ENCODE measurements at regions not wholly inside any gene's neighbourhood (a gene's known extent, or its start where the extent isn't known, plus 50 kb on each side); places are given as distances from the start of the nearest gene placed in this dataset.

DNA sequence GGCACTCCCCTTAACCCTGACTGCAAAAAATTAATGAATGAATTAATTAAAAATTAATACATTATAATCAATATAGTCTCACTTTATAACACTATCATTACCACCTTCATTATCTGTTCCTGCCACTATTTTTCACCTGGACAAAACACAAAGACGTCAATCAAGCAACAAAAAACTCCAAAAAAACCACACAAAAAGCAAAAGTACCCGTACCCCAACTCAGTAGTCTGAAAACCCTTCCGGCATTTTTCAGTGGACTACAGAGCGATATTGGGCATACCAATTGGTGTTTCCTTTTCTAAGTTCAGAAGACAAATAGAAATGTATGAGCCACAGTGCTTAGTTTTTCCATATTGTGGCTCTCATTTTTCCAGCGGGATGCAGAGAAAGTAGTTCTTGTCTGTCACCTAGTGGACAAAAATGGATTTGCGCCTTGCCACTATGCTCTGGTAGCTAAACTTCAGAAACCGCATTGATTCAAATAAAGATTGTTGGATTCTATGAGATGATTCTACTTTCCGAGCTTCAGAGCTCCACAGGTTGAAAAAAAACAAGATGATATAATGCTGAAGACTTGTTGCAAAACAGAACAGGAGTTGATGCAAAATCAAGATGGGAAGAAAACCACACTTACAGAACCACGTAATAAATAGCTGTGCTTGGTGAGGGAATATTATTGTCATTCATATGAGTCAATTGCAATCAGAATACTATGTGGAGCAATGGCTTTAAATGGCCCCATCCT, 50.6 kb upstream of the ITGB1 start:
- H3K23ac ChIP-seq (ENCODE audit: low read depth, low read length), result no peak overlapping the region; the same call in 1 of the 2 replicates
- ChIA-PET POLR2A (ENCODE audit: unreplicated experiment) (no interaction called here), CTCF (interaction anchor here (0.6 to 2.7 kb wide), 23 partner anchors 11 to 735 kb away, joined by 3 to 18 read pairs (median 4); no protein-coding TSS in a partner anchor)
- H3K18ac ChIP-seq (ENCODE audit: low read depth, low read length), result no peak overlapping the region; the same call in 1 of the 2 replicates
- peak overlapping the region; percentile 91; the same call in 1 of the 2 replicates for H3K4me2 ChIP-seq (ENCODE audit: low read depth, low read length)
- H3K56ac ChIP-seq (ENCODE audit: extremely low read depth, insufficient read depth, low read length), result peak overlapping the region; percentile 27; the same call in 1 of the 2 replicates
- H4K8ac ChIP-seq (ENCODE audit: low read depth in 2 of 2, low read length in 2 of 2), result peak overlapping the region in 1 of 2 experiments; percentile 71; a peak in 1 of 4 replicates
- peaks cover 11% of the 10 kb centered on the region for H3K4me1 ChIP-seq (ENCODE audit: control insufficient read depth, insufficient read depth, low read length)
- H3K4ac ChIP-seq (ENCODE audit: low read depth, low read length), result peak overlapping the region; percentile 42; the same call in 1 of the 2 replicates
- peak overlapping the region; percentile 43; the same call in 1 of the 2 replicates for H4K91ac ChIP-seq (ENCODE audit: insufficient read depth, low read depth, low read length)
- H4K20me1 ChIP-seq (ENCODE audit: insufficient read depth, low read length), result no peaks in the 10 kb centered on the region
- H3K27me3 ChIP-seq (ENCODE audit: control insufficient read depth, insufficient read depth, low read length), result no peaks in the 10 kb centered on the region
- in situ Hi-C loops (cut with MboI; ENCODE audit: low sequenced_read_pairs) (loop anchor here (5.0 kb wide), 2 partner anchors 56 to 211 kb away; no protein-coding TSS in a partner anchor), intact Hi-C loops (cut with micrococcal nuclease) (loop anchor here (1.0 to 10.0 kb wide), 5 partner anchors 111 to 816 kb away; partner anchors contain the start of genes CCDC7 and EPC1), dilution Hi-C loops (cut with HindIII; ENCODE audit: low sequenced_read_pairs, unreplicated experiment) (no loop called here)
- no peak overlapping the region for H2AK9ac ChIP-seq (replicated peaks; ENCODE audit: low read depth, low read length, poor library complexity)
- no peak overlapping the region for H2AFZ ChIP-seq (replicated peaks; ENCODE audit: low read length, poor library complexity)
- H2BK120ac ChIP-seq (ENCODE audit: low read depth, low read length), result peak overlapping the region; percentile 78; the same call in 1 of the 2 replicates
- H2AK5ac ChIP-seq (ENCODE audit: low read depth, low read length), result peak overlapping the region; percentile 80
- peak overlapping the region; percentile 84 for H2BK5ac ChIP-seq (ENCODE audit: low read depth, low read length, poor library complexity, severe bottlenecking)
- H2BK20ac ChIP-seq (ENCODE audit: low read depth, low read length), result peak overlapping the region; percentile 49
- H3K4me3 ChIP-seq (ENCODE audit: insufficient read depth, low read depth, low read length), result no peak overlapping the region
- no TSS peak for BruUV-seq (replicated peaks)
- H3K14ac ChIP-seq (replicated peaks; ENCODE audit: low read depth, low read length), result 0 out of 2 replicates have a peak overlapping the region, but pooled peaks have one; percentile 33
- 0% methylated on average over 2 of the region's 9 CpGs; no CpG with 5 or more reads in 1 of the 2 experiments for WGBS, 2 experiments (ENCODE audit: extremely low coverage in 2 of 2, insufficient read length in 1 of 2)
- DNase-seq (peak; percentile 92), ATAC-seq (ENCODE audit: low read depth) (peak; percentile 43)
- TF ChIP-seq RCOR1 (IDR thresholded peaks at IDR 0.05; ENCODE audit: insufficient replicate concordance, low read length) (no peak), POLR2A (IDR thresholded peaks at IDR 0.05; ENCODE audit: low read depth, low read length) (peak; percentile 56; the same call in 1 of the 2 replicates), RAD21 (IDR thresholded peaks at IDR 0.05; ENCODE audit: low read length) (peak; percentile 98), CHD1 (IDR thresholded peaks at IDR 0.05; ENCODE audit: low read depth, low read length) (no peak), BHLHE40 (IDR thresholded peaks at IDR 0.05; ENCODE audit: low read depth, low read length) (no peak), FOS (IDR thresholded peaks at IDR 0.05; ENCODE audit: low read depth, low read length) (no peak), CEBPB (IDR thresholded peaks at IDR 0.05; ENCODE audit: low read depth, low read length) (peak; percentile 75), MXI1 (IDR thresholded peaks at IDR 0.05; ENCODE audit: borderline replicate concordance, low read depth, low read length) (no peak), MAZ (IDR thresholded peaks at IDR 0.05; ENCODE audit: borderline replicate concordance, low read depth, low read length) (peak; percentile 39; the same call in 1 of the 2 replicates), SMC3 (IDR thresholded peaks at IDR 0.05; ENCODE audit: low read depth, low read length) (peak; percentile 98)
- TF ChIP-seq, protein P1, sequence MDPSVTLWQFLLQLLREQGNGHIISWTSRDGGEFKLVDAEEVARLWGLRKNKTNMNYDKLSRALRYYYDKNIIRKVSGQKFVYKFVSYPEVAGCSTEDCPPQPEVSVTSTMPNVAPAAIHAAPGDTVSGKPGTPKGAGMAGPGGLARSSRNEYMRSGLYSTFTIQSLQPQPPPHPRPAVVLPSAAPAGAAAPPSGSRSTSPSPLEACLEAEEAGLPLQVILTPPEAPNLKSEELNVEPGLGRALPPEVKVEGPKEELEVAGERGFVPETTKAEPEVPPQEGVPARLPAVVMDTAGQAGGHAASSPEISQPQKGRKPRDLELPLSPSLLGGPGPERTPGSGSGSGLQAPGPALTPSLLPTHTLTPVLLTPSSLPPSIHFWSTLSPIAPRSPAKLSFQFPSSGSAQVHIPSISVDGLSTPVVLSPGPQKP (IDR thresholded peaks at IDR 0.05; ENCODE audit: borderline replicate concordance, low read depth, low read length), result no peak
- TF ChIP-seq, protein P2, sequence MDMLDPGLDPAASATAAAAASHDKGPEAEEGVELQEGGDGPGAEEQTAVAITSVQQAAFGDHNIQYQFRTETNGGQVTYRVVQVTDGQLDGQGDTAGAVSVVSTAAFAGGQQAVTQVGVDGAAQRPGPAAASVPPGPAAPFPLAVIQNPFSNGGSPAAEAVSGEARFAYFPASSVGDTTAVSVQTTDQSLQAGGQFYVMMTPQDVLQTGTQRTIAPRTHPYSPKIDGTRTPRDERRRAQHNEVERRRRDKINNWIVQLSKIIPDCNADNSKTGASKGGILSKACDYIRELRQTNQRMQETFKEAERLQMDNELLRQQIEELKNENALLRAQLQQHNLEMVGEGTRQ (IDR thresholded peaks at IDR 0.05; ENCODE audit: low read depth, low read length), result no peak
- TF ChIP-seq, protein P3, sequence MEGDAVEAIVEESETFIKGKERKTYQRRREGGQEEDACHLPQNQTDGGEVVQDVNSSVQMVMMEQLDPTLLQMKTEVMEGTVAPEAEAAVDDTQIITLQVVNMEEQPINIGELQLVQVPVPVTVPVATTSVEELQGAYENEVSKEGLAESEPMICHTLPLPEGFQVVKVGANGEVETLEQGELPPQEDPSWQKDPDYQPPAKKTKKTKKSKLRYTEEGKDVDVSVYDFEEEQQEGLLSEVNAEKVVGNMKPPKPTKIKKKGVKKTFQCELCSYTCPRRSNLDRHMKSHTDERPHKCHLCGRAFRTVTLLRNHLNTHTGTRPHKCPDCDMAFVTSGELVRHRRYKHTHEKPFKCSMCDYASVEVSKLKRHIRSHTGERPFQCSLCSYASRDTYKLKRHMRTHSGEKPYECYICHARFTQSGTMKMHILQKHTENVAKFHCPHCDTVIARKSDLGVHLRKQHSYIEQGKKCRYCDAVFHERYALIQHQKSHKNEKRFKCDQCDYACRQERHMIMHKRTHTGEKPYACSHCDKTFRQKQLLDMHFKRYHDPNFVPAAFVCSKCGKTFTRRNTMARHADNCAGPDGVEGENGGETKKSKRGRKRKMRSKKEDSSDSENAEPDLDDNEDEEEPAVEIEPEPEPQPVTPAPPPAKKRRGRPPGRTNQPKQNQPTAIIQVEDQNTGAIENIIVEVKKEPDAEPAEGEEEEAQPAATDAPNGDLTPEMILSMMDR (conservative IDR thresholded peaks at IDR 0.05; ENCODE audit: low read depth, low read length), result peak; percentile 99
- no peak overlapping the region for H4K5ac ChIP-seq (ENCODE audit: low read depth, low read length)
- no peaks in the 10 kb centered on the region for H3K36me3 ChIP-seq (ENCODE audit: control insufficient read depth, insufficient read depth, low read length)
- H2BK15ac ChIP-seq (ENCODE audit: low read depth, low read length), result peak overlapping the region; percentile 46; the same call in 1 of the 3 replicates
- no peak overlapping the region; the same call in 1 of the 2 replicates for H3K9ac ChIP-seq (ENCODE audit: low read depth, low read length)
- peaks cover 11% of the 10 kb centered on the region for H3K9me1 ChIP-seq (ENCODE audit: insufficient read depth, low read length)
- no peak overlapping the region; the same call in 1 of the 2 replicates for H3K27ac ChIP-seq (ENCODE audit: insufficient read depth, low read length)
- peaks cover 3 to 18% of the 10 kb centered on the region in 2 experiments; a peak in 2 of 4 replicates for H3K79me1 ChIP-seq (ENCODE audit: low read depth in 1 of 2, low read length in 2 of 2)
- H3K9me3 ChIP-seq (ENCODE audit: control insufficient read depth, insufficient read depth, low read length), result no peaks in the 10 kb centered on the region
